HepG2 (cell line): ENCODE measurements at regions not wholly inside any gene's neighbourhood (a gene's known extent, or its start where the extent isn't known, plus 50 kb on each side); places are given as distances from the start of the nearest gene placed in this dataset.

Experiments
- ATAD3A ChIP-seq: sonication (generic); formaldehyde crosslinking; IDR thresholded peaks from 2 replicates; pipeline ENCODE4 v1.4.0; 2020; ENCODE audit warnings: missing genetic modification reagents
- FOXA3 ChIP-seq: IDR thresholded peaks from 2 replicates; pipeline ENCODE4 v1.6.1; 2016; ENCODE audit warnings: missing genetic modification reagents, missing compliant biosample characterization
- FOXK1 ChIP-seq: sonication (generic); formaldehyde crosslinking; IDR thresholded peaks from 2 replicates; pipeline ENCODE4 v1.4.0; 2020; ENCODE audit warnings: low read depth, missing genetic modification reagents, borderline replicate concordance
- GTF2F1 ChIP-seq: fragments of 150-350 bp; IDR thresholded peaks from 2 replicates; pipeline ENCODE4 v1.6.1; 2014; ENCODE audit warnings: low read length
- HDAC2 ChIP-seq: sonication (generic); formaldehyde crosslinking; IDR thresholded peaks from 2 replicates; pipeline ENCODE4 v1.4.0; 2020; ENCODE audit warnings: missing genetic modification reagents
- KLF9 ChIP-seq: IDR thresholded peaks from 2 replicates; pipeline ENCODE4 v1.6.1; 2016; ENCODE audit warnings: low read depth
- RORA ChIP-seq: sonication (generic); formaldehyde crosslinking; IDR thresholded peaks from 2 replicates; pipeline ENCODE4 v1.5.0; 2020; ENCODE audit warnings: mild to moderate bottlenecking, missing genetic modification reagents, moderate library complexity
- SUZ12 ChIP-seq: fragments of 150-350 bp; IDR thresholded peaks from 2 replicates; pipeline ENCODE4 v1.6.1; 2014; ENCODE audit warnings: low read depth, low read length
- ZFP36L1 ChIP-seq: sonication (generic); formaldehyde crosslinking; IDR thresholded peaks from 2 replicates; pipeline ENCODE4 v1.8.0; 2022; ENCODE audit warnings: mild to moderate bottlenecking, missing genetic modification reagents, moderate library complexity
- ZNF337 ChIP-seq: sonication (generic); formaldehyde crosslinking; IDR thresholded peaks from 2 replicates; pipeline ENCODE4 v1.5.1; 2020; ENCODE audit warnings: missing genetic modification reagents, low read depth, mild to moderate bottlenecking, borderline replicate concordance
- TF ChIP-seq, protein P1 (sequence below): sonication (generic); formaldehyde crosslinking; IDR thresholded peaks from 2 replicates; pipeline ENCODE4 v1.5.1; 2020; ENCODE audit warnings: mild to moderate bottlenecking, missing genetic modification reagents, moderate library complexity
- TF ChIP-seq, protein P2 (sequence below), 2 experiments: fragments of 450-650 bp in 1 of 2; sonication (generic) in 1 of 2; formaldehyde crosslinking; IDR thresholded peaks; 2 replicates each; pipeline versions ENCODE4 v1.5.0 to v1.8.0; 2020 to 2022; ENCODE audit warnings: mild to moderate bottlenecking in 1 of 2, missing genetic modification reagents in 1 of 2
- TF ChIP-seq, protein P3 (sequence below): fragments of 450-650 bp; IDR thresholded peaks from 2 replicates; pipeline ENCODE4 v1.6.1; 2017; ENCODE audit warnings: mild to moderate bottlenecking
- TF ChIP-seq, protein P4 (sequence below): sonication (generic); formaldehyde crosslinking; IDR thresholded peaks from 2 replicates; pipeline ENCODE4 v1.4.0; 2020; ENCODE audit warnings: missing genetic modification reagents, borderline replicate concordance
- TF ChIP-seq, protein P5 (sequence below): sonication (generic); formaldehyde crosslinking; IDR thresholded peaks from 2 replicates; pipeline ENCODE4 v1.4.0; 2020; ENCODE audit warnings: low read depth, mild to moderate bottlenecking, missing genetic modification reagents

DNA sequence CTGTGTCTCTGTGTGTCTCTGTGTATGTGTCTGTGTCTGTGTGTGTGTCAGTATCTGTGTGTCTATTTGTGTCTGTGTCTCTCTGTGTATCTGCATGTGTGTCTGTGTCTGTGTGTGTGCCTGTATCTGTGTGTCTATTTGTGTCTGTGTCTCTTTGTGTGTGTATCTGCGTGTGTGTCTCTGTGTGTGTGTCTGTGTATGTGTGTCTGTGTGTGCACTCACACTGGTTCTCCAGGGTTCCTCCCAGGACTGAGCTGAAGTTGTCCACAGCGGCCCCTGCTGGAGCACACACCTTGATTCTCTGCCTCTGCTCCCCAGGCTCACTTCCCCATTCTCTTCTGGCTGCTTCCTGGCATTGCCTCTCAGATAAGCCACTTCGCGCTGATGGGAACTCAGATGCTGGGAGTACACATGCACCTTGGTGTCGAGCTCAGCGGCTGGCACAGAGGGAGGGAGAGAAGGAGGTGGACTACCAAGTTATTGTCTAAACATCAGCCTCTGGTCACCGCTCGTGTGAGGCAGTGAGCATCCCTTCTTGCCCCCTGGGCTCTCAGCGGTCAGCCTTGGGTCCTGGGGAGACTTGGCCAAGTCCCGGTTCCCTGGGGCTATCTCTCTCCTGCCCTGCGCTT, 104.9 kb upstream of the NXT1 start (continued):
- TF ChIP-seq, protein P1, sequence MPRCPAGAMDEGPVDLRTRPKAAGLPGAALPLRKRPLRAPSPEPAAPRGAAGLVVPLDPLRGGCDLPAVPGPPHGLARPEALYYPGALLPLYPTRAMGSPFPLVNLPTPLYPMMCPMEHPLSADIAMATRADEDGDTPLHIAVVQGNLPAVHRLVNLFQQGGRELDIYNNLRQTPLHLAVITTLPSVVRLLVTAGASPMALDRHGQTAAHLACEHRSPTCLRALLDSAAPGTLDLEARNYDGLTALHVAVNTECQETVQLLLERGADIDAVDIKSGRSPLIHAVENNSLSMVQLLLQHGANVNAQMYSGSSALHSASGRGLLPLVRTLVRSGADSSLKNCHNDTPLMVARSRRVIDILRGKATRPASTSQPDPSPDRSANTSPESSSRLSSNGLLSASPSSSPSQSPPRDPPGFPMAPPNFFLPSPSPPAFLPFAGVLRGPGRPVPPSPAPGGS (CRISPR knock-in tag) = no peak
- TF ChIP-seq KLF9 (CRISPR knock-in tag) = no peak
- TF ChIP-seq ZFP36L1 (CRISPR knock-in tag) = no peak
- no peak for TF ChIP-seq RORA (CRISPR knock-in tag)
- TF ChIP-seq FOXK1 (CRISPR knock-in tag) = no peak
- no peak for TF ChIP-seq ATAD3A (CRISPR knock-in tag)
- TF ChIP-seq, protein P2, sequence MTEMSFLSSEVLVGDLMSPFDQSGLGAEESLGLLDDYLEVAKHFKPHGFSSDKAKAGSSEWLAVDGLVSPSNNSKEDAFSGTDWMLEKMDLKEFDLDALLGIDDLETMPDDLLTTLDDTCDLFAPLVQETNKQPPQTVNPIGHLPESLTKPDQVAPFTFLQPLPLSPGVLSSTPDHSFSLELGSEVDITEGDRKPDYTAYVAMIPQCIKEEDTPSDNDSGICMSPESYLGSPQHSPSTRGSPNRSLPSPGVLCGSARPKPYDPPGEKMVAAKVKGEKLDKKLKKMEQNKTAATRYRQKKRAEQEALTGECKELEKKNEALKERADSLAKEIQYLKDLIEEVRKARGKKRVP (CRISPR knock-in tag; IDR thresholded peaks at IDR 0.05) = no peak
- TF ChIP-seq GTF2F1 = no peak
- TF ChIP-seq ZNF337 (CRISPR knock-in tag) = no peak
- TF ChIP-seq, protein P3, sequence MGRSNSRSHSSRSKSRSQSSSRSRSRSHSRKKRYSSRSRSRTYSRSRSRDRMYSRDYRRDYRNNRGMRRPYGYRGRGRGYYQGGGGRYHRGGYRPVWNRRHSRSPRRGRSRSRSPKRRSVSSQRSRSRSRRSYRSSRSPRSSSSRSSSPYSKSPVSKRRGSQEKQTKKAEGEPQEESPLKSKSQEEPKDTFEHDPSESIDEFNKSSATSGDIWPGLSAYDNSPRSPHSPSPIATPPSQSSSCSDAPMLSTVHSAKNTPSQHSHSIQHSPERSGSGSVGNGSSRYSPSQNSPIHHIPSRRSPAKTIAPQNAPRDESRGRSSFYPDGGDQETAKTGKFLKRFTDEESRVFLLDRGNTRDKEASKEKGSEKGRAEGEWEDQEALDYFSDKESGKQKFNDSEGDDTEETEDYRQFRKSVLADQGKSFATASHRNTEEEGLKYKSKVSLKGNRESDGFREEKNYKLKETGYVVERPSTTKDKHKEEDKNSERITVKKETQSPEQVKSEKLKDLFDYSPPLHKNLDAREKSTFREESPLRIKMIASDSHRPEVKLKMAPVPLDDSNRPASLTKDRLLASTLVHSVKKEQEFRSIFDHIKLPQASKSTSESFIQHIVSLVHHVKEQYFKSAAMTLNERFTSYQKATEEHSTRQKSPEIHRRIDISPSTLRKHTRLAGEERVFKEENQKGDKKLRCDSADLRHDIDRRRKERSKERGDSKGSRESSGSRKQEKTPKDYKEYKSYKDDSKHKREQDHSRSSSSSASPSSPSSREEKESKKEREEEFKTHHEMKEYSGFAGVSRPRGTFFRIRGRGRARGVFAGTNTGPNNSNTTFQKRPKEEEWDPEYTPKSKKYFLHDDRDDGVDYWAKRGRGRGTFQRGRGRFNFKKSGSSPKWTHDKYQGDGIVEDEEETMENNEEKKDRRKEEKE = no peak
- TF ChIP-seq HDAC2 (CRISPR knock-in tag) = no peak
- 0 out of 2 replicates have a peak, but pooled peaks have one; percentile 6 for TF ChIP-seq FOXA3 (CRISPR knock-in tag)
- TF ChIP-seq, protein P4, sequence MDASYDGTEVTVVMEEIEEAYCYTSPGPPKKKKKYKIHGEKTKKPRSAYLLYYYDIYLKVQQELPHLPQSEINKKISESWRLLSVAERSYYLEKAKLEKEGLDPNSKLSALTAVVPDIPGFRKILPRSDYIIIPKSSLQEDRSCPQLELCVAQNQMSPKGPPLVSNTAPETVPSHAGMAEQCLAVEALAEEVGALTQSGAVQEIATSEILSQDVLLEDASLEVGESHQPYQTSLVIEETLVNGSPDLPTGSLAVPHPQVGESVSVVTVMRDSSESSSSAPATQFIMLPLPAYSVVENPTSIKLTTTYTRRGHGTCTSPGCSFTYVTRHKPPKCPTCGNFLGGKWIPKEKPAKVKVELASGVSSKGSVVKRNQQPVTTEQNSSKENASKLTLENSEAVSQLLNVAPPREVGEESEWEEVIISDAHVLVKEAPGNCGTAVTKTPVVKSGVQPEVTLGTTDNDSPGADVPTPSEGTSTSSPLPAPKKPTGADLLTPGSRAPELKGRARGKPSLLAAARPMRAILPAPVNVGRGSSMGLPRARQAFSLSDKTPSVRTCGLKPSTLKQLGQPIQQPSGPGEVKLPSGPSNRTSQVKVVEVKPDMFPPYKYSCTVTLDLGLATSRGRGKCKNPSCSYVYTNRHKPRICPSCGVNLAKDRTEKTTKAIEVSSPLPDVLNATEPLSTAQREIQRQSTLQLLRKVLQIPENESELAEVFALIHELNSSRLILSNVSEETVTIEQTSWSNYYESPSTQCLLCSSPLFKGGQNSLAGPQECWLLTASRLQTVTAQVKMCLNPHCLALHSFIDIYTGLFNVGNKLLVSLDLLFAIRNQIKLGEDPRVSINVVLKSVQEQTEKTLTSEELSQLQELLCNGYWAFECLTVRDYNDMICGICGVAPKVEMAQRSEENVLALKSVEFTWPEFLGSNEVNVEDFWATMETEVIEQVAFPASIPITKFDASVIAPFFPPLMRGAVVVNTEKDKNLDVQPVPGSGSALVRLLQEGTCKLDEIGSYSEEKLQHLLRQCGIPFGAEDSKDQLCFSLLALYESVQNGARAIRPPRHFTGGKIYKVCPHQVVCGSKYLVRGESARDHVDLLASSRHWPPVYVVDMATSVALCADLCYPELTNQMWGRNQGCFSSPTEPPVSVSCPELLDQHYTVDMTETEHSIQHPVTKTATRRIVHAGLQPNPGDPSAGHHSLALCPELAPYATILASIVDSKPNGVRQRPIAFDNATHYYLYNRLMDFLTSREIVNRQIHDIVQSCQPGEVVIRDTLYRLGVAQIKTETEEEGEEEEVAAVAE = no peak
- TF ChIP-seq, protein P5, sequence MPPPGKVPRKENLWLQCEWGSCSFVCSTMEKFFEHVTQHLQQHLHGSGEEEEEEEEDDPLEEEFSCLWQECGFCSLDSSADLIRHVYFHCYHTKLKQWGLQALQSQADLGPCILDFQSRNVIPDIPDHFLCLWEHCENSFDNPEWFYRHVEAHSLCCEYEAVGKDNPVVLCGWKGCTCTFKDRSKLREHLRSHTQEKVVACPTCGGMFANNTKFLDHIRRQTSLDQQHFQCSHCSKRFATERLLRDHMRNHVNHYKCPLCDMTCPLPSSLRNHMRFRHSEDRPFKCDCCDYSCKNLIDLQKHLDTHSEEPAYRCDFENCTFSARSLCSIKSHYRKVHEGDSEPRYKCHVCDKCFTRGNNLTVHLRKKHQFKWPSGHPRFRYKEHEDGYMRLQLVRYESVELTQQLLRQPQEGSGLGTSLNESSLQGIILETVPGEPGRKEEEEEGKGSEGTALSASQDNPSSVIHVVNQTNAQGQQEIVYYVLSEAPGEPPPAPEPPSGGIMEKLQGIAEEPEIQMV = no peak
- no peak for TF ChIP-seq SUZ12
